ENCODE measurements at regions not wholly inside any gene's neighbourhood (a gene's known extent, or its start where the extent isn't known, plus 50 kb on each side); places are given as distances from the start of the nearest gene placed in this dataset.

- Histone ChIP-seq H4K20me1 (ENCODE audit: control insufficient read depth, extremely low read depth, insufficient read depth, low read length) (no peaks in the 10 kb centered on the region), H3K27ac (ENCODE audit: control insufficient read depth, insufficient read depth, low read length) (no peak overlapping the region), H3K79me2 (ENCODE audit: control insufficient read depth, insufficient read depth, low read length) (no peaks in the 10 kb centered on the region), H3K9me1 (ENCODE audit: control insufficient read depth, extremely low read depth, insufficient read depth, low read length) (no peaks in the 10 kb centered on the region), H3K9me3 (ENCODE audit: control insufficient read depth, low read depth, low read length) (no peaks in the 10 kb centered on the region), H3K4me1 (ENCODE audit: control insufficient read depth, extremely low read depth, insufficient read depth, low read length) (peaks cover 4% of the 10 kb centered on the region), H3K4me2 (ENCODE audit: control insufficient read depth, extremely low read depth, insufficient read depth, low read depth, low read length) (no peak overlapping the region), H3K36me3 (ENCODE audit: control insufficient read depth in 2 of 2, extremely low read depth in 1 of 2, insufficient read depth in 2 of 2, low read length in 2 of 2) (no peaks in the 10 kb centered on the region), H3K9ac (ENCODE audit: control insufficient read depth, extremely low read depth, insufficient read depth, low read length) (no peak overlapping the region), H3K4me3 (ENCODE audit: control insufficient read depth in 2 of 3, extremely low read depth in 1 of 3, insufficient read depth in 2 of 3, low read depth in 1 of 3, low read length in 3 of 3) (no peak overlapping the region), H2AFZ (ENCODE audit: control insufficient read depth, low read length) (no peak overlapping the region), H3K27me3 (ENCODE audit: control insufficient read depth, extremely low read depth, insufficient read depth, low read length) (no peaks in the 10 kb centered on the region)
- no peak for TF ChIP-seq EZH2 (IDR thresholded peaks at IDR 0.05; ENCODE audit: low read length)
- no peak for TF ChIP-seq CTCF (optimal IDR thresholded peaks at IDR 0.05 in 1 of 3, IDR thresholded peaks at IDR 0.05 in 1 of 3, conservative IDR thresholded peaks at IDR 0.05 in 1 of 3; ENCODE audit: extremely low read depth in 1 of 3, insufficient read depth in 2 of 3, low read length in 3 of 3)
- dilution Hi-C loops (cut with MboI; ENCODE audit: extremely low pct_ligation_motif_present, low sequenced_read_pairs) = no loop called here
- FAIRE-seq (no peak), DNase-seq (ENCODE audit: low read depth, low spot score) (no peak)
These were observed 181.5 kb downstream of the IRS2 start for GRCh38 chr13:109604894-109605293.

GRCh38 chr13:109602356-109602755, 184.0 kb downstream of the IRS2 start:
- no peak for DNase-seq (ENCODE audit: low read depth, low spot score)
- no peak overlapping the region for H2AFZ ChIP-seq (ENCODE audit: control insufficient read depth, low read length)
- no peaks in the 10 kb centered on the region for H3K27me3 ChIP-seq (ENCODE audit: control insufficient read depth, extremely low read depth, insufficient read depth, low read length)
- H3K9me1 ChIP-seq (ENCODE audit: control insufficient read depth, extremely low read depth, insufficient read depth, low read length) = no peaks in the 10 kb centered on the region
- H4K20me1 ChIP-seq (ENCODE audit: control insufficient read depth, extremely low read depth, insufficient read depth, low read length) = no peaks in the 10 kb centered on the region
- no peak for TF ChIP-seq CTCF (optimal IDR thresholded peaks at IDR 0.05 in 1 of 3, IDR thresholded peaks at IDR 0.05 in 1 of 3, conservative IDR thresholded peaks at IDR 0.05 in 1 of 3; ENCODE audit: extremely low read depth in 1 of 3, insufficient read depth in 2 of 3, low read length in 3 of 3)
- no peak for TF ChIP-seq EZH2 (IDR thresholded peaks at IDR 0.05; ENCODE audit: low read length)
- H3K36me3 ChIP-seq (ENCODE audit: control insufficient read depth in 2 of 2, extremely low read depth in 1 of 2, insufficient read depth in 2 of 2, low read length in 2 of 2) = no peaks in the 10 kb centered on the region
- FAIRE-seq = no peak
- dilution Hi-C loops (cut with MboI; ENCODE audit: extremely low pct_ligation_motif_present, low sequenced_read_pairs) = no loop called here
- no peak overlapping the region for H3K9ac ChIP-seq (ENCODE audit: control insufficient read depth, extremely low read depth, insufficient read depth, low read length)
- no peak overlapping the region for H3K4me2 ChIP-seq (ENCODE audit: control insufficient read depth, extremely low read depth, insufficient read depth, low read depth, low read length)
- no peaks in the 10 kb centered on the region for H3K79me2 ChIP-seq (ENCODE audit: control insufficient read depth, insufficient read depth, low read length)
- H3K4me1 ChIP-seq (ENCODE audit: control insufficient read depth, extremely low read depth, insufficient read depth, low read length) = peaks cover 4% of the 10 kb centered on the region
- H3K27ac ChIP-seq (ENCODE audit: control insufficient read depth, insufficient read depth, low read length) = no peak overlapping the region
- H3K4me3 ChIP-seq (ENCODE audit: control insufficient read depth in 2 of 3, extremely low read depth in 1 of 3, insufficient read depth in 2 of 3, low read depth in 1 of 3, low read length in 3 of 3) = no peak overlapping the region
- no peaks in the 10 kb centered on the region for H3K9me3 ChIP-seq (ENCODE audit: control insufficient read depth, low read depth, low read length)
